ENCODE measurements at regions not wholly inside any gene's neighbourhood (a gene's known extent, or its start where the extent isn't known, plus 50 kb on each side); places are given as distances from the start of the nearest gene placed in this dataset.

DNA sequence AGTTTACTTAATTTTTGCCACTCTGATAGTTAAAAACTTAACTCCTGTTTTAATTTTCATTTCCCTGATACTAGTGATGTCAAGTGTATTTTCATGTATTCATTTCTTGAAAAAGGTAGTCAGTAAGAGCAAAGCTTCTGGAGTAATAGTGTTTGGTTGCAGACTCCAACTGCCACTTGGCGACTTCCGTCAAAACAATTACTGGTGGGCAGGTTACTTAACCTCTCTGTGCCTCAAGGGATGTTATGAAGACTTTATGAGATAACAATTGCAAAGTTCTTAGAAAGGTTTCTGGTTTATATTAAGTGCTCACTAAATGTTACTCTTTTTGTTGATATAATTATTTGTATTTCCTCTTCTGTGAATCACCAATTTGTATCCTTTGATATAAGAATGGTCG, 129.7 kb downstream of the NFKBIZ start:
- TF ChIP-seq CTCF (IDR thresholded peaks at IDR 0.05; ENCODE audit: borderline replicate concordance, extremely low read depth, low read length, poor library complexity, severe bottlenecking) (no peak), EZH2 (IDR thresholded peaks at IDR 0.05; ENCODE audit: borderline replicate concordance, low read depth, low read length, severe bottlenecking) (no peak)

All from DND-41 (cell line).